ENCODE measurements at regions not wholly inside any gene's neighbourhood (a gene's known extent, or its start where the extent isn't known, plus 50 kb on each side); places are given as distances from the start of the nearest gene placed in this dataset.
A peak's percentile ranks its signal among the peaks of the same experiment; 100 is the strongest.

DNA sequence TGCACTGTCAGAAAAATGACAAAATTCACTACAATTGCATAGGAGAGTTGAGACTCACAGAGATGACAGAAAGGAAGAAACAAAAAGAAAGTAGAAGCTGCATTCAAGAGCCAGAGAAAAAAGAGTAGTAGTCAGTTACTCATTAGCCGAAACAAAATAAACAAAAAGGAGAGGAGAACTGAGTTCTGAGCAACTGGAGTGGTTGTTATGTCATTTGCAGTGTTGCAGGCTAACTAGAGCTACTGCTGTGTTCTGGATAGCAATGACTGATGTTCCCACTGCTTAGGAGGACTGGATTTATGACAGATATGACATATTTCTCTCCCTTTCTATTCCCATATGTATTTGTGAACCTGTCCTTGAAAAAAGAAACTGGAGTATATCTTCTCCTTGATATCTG lies 482.6 kb downstream of the RFC3 start:
- H3K9me3 ChIP-seq (ENCODE audit: control insufficient read depth, insufficient read depth, low read length): no peaks in the 10 kb centered on the region
- ATAC-seq (ENCODE audit: low read depth): no peak; the same call in none of the 2 replicates
- no peak overlapping the region for H2BK20ac ChIP-seq (ENCODE audit: low read depth, low read length)
- no peaks in the 10 kb centered on the region for H3K9me1 ChIP-seq (ENCODE audit: insufficient read depth, low read length)
- H4K5ac ChIP-seq (ENCODE audit: low read depth, low read length): no peak overlapping the region
- H4K91ac ChIP-seq (ENCODE audit: insufficient read depth, low read depth, low read length): no peak overlapping the region
- H2AK5ac ChIP-seq (ENCODE audit: low read depth, low read length): no peak overlapping the region
- H3K27ac ChIP-seq (ENCODE audit: insufficient read depth, low read length): no peak overlapping the region
- H2AK9ac ChIP-seq (replicated peaks; ENCODE audit: low read depth, low read length, poor library complexity): no peak overlapping the region
- in situ Hi-C loops (cut with MboI; ENCODE audit: low sequenced_read_pairs) (no loop called here), intact Hi-C loops (cut with micrococcal nuclease) (no loop called here), dilution Hi-C loops (cut with HindIII; ENCODE audit: low sequenced_read_pairs, unreplicated experiment) (no loop called here)
- TF ChIP-seq NFE2L2 (IDR thresholded peaks at IDR 0.05; ENCODE audit: low read depth, low read length) (no peak), RCOR1 (IDR thresholded peaks at IDR 0.05; ENCODE audit: insufficient replicate concordance, low read length) (no peak), RFX5 (IDR thresholded peaks at IDR 0.05; ENCODE audit: low read depth, low read length) (no peak), MAFK (IDR thresholded peaks at IDR 0.05; ENCODE audit: low read depth, low read length) (no peak), ELK1 (IDR thresholded peaks at IDR 0.05; ENCODE audit: borderline replicate concordance, low read depth, low read length) (no peak), MAZ (IDR thresholded peaks at IDR 0.05; ENCODE audit: borderline replicate concordance, low read depth, low read length) (no peak), RAD21 (IDR thresholded peaks at IDR 0.05; ENCODE audit: low read length) (no peak), CEBPB (IDR thresholded peaks at IDR 0.05; ENCODE audit: low read depth, low read length) (no peak), FOS (IDR thresholded peaks at IDR 0.05; ENCODE audit: low read depth, low read length) (no peak), MXI1 (IDR thresholded peaks at IDR 0.05; ENCODE audit: borderline replicate concordance, low read depth, low read length) (no peak), CHD1 (IDR thresholded peaks at IDR 0.05; ENCODE audit: low read depth, low read length) (no peak), USF2 (IDR thresholded peaks at IDR 0.05; ENCODE audit: low read depth, low read length) (no peak), POLR2A (IDR thresholded peaks at IDR 0.05; ENCODE audit: low read depth, low read length) (no peak)
- no peaks in the 10 kb centered on the region for H3K4me1 ChIP-seq (ENCODE audit: control insufficient read depth, insufficient read depth, low read length)
- no peak overlapping the region for H3K4me3 ChIP-seq (ENCODE audit: insufficient read depth, low read depth, low read length)
- no peak overlapping the region for H3K14ac ChIP-seq (replicated peaks; ENCODE audit: low read depth, low read length)
- no peak overlapping the region for H3K56ac ChIP-seq (ENCODE audit: extremely low read depth, insufficient read depth, low read length)
- no peak overlapping the region for H2BK5ac ChIP-seq (ENCODE audit: low read depth, low read length, poor library complexity, severe bottlenecking)
- no peaks in the 10 kb centered on the region for H3K79me1 ChIP-seq (ENCODE audit: low read depth in 1 of 2, low read length in 2 of 2)
- ChIA-PET POLR2A (ENCODE audit: unreplicated experiment) (no interaction called here), CTCF (no interaction called here)
- no CpG with 5 or more reads among the region's 1 CpG for WGBS, 2 experiments (ENCODE audit: extremely low coverage in 2 of 2, insufficient read length in 1 of 2)
- H4K20me1 ChIP-seq (ENCODE audit: insufficient read depth, low read length): no peaks in the 10 kb centered on the region
- H3K9ac ChIP-seq (ENCODE audit: low read depth, low read length): no peak overlapping the region
- H3K23ac ChIP-seq (ENCODE audit: low read depth, low read length): no peak overlapping the region
- H2BK120ac ChIP-seq (ENCODE audit: low read depth, low read length): no peak overlapping the region
- no peak overlapping the region for H2AFZ ChIP-seq (replicated peaks; ENCODE audit: low read length, poor library complexity)
- no peaks in the 10 kb centered on the region for H3K36me3 ChIP-seq (ENCODE audit: control insufficient read depth, insufficient read depth, low read length)
- no peak for DNase-seq
- BruUV-seq (replicated peaks): no TSS peak
- no peak overlapping the region for H3K18ac ChIP-seq (ENCODE audit: low read depth, low read length)
- H2BK15ac ChIP-seq (ENCODE audit: low read depth, low read length): no peak overlapping the region
- H3K4ac ChIP-seq (ENCODE audit: low read depth, low read length): no peak overlapping the region
- H3K4me2 ChIP-seq (ENCODE audit: low read depth, low read length): peak overlapping the region; percentile 56; the same call in 1 of the 2 replicates
- H3K27me3 ChIP-seq (ENCODE audit: control insufficient read depth, insufficient read depth, low read length): no peaks in the 10 kb centered on the region
- no peak overlapping the region for H4K8ac ChIP-seq (ENCODE audit: low read depth in 2 of 2, low read length in 2 of 2)

Data from IMR-90 (cell line).